ENCODE measurements at regions not wholly inside any gene's neighbourhood (a gene's known extent, or its start where the extent isn't known, plus 50 kb on each side); places are given as distances from the start of the nearest gene placed in this dataset.

DNA sequence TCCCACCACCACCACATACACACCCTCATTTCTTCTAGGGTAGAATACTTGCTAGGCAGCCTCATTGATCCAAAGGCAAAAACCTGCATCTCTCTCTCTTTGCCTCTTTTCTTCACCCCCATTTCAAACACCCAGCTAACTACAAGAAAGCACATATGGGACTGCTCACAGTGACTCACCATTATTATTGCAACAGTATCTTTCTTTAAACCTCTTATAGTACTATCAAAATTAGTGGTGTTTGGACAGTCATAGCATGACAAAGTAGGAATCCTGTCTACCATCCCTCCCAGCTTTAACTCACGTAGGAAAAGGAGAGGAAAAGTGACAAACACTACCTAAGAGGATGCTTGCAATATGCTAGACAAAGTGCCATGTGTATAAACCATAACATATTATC lies 422.5 kb upstream of the CRIM1 start:
- no peak overlapping the region for H3K4me3 ChIP-seq (ENCODE audit: control insufficient read depth, low read depth, low read length)
- DNase-seq (ENCODE audit: low read depth), result no peak
- TF ChIP-seq, protein P1, sequence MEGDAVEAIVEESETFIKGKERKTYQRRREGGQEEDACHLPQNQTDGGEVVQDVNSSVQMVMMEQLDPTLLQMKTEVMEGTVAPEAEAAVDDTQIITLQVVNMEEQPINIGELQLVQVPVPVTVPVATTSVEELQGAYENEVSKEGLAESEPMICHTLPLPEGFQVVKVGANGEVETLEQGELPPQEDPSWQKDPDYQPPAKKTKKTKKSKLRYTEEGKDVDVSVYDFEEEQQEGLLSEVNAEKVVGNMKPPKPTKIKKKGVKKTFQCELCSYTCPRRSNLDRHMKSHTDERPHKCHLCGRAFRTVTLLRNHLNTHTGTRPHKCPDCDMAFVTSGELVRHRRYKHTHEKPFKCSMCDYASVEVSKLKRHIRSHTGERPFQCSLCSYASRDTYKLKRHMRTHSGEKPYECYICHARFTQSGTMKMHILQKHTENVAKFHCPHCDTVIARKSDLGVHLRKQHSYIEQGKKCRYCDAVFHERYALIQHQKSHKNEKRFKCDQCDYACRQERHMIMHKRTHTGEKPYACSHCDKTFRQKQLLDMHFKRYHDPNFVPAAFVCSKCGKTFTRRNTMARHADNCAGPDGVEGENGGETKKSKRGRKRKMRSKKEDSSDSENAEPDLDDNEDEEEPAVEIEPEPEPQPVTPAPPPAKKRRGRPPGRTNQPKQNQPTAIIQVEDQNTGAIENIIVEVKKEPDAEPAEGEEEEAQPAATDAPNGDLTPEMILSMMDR (conservative IDR thresholded peaks at IDR 0.05; ENCODE audit: control insufficient read depth, insufficient read depth, low read depth, low read length), result no peak

DNA sequence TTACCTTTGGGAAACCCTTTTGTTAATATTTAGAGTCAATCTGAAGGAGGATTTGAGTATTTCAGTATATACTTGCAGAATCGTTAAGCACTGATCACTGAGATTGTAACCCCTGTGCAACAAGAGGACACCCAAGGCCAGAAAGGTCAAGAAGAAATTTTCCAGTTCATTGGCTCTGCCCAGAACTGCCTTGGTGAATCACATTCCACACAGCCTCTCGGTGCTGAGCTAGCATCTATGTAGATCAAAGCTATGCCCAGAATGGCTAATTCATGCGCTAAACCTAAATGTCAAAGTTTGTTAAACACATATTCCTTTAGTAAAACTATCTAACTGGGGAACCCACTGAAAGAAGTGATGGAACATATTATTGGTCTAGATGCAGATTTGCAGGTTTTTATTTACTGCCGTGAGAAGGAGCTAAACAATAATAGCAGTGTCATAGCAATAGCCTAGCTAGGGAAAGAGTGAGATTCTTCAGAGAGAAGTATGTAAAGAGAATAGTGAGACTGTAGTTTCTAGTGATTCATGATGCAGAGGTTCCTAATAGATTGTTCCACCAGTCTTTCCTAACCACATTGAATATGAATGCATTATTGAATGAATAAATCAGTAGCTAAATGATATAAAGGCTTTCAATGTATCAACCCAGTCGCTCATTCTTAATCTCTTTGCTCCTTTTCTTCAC lies 423.2 kb upstream of the CRIM1 start:
- H3K4me3 ChIP-seq (ENCODE audit: control insufficient read depth, low read depth, low read length), result no peak overlapping the region
- TF ChIP-seq, protein P1 (conservative IDR thresholded peaks at IDR 0.05; ENCODE audit: control insufficient read depth, insufficient read depth, low read depth, low read length), result no peak
- DNase-seq (ENCODE audit: low read depth), result no peak

DNA sequence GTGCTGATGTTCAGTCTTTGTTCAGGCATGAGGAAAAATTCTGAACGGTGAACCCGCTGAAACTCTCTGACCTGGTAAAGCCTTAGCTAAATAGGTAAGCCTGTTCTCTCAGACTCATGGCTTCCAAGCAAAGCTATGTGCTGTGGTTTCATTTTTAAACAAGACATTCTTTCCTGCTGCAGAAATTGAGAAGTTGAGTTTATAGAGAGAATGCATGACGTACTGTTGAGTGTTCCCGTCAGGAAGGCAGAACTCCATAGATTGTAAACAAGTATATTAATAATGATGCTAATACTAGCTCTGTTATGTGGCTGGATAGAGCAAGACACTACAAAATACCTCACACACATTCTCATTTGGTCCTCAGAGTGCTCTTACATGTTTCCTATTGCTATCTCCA lies 424.0 kb upstream of the CRIM1 start:
- no peak overlapping the region for H3K4me3 ChIP-seq (ENCODE audit: control insufficient read depth, low read depth, low read length)
- TF ChIP-seq, protein P1 (conservative IDR thresholded peaks at IDR 0.05; ENCODE audit: control insufficient read depth, insufficient read depth, low read depth, low read length), result no peak
- DNase-seq (ENCODE audit: low read depth), result no peak

DNA sequence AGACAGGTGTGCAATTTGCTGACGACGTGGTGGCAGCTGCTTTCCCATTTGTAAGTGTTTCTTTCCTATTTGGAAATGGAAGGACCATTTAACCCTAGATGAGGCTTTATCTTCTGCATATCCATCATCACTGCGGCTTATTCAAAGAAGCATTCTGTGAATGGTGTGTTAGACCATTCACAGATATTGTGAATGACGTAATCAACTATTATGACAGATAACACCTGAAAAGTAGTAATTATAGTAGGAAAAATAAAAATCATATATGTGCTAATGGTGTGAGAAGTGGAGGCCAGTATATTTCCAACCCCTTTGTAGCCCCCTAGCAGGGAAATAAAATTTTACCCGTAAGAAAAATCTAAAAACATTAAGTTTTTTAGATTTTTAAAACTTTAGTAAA lies 424.5 kb upstream of the CRIM1 start:
- H3K4me3 ChIP-seq (ENCODE audit: control insufficient read depth, low read depth, low read length), result no peak overlapping the region
- DNase-seq (ENCODE audit: low read depth), result no peak
- TF ChIP-seq, protein P1 (conservative IDR thresholded peaks at IDR 0.05; ENCODE audit: control insufficient read depth, insufficient read depth, low read depth, low read length), result no peak

DNA sequence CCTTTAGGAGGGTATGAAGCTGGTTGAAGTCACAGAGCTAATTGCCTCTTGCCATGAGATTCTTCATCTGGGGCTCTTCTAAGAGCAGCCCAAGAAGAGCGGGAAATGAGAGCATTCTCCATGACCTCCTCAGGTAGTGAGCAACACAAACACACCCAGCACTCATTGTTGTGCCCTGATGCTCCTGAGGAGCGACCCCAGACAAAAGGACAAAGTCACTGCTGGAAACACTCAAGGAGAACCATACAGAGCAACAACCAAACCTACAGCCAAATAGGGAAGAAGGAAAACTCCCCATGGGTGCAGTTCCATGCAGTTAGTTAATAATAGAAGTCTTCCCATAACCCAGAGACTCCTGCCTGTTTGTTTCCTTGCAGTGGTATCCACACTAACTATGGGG lies 426.0 kb upstream of the CRIM1 start:
- DNase-seq (ENCODE audit: low read depth), result no peak

DNA sequence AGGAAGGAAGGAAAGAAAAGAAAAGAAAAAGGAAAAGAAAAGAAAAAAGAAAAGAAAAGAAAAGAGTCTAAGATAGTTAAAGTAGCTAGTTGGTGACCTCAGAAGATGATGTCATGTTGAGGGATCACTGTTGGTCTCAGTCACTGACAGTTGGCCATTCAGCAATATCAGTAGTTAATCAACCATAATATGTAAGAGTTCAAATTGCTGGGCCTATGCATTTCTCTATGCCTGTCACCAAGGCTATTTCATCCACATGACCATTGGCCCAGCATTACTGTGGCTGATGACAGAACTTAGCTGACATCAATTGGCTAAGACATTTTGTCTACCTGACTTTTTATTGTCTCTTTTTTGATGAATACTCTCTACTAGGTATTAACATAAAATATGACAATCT lies 435.5 kb upstream of the CRIM1 start:
- H3K4me3 ChIP-seq (ENCODE audit: control insufficient read depth, low read depth, low read length), result no peak overlapping the region
- no peak for DNase-seq (ENCODE audit: low read depth)
- TF ChIP-seq, protein P1 (conservative IDR thresholded peaks at IDR 0.05; ENCODE audit: control insufficient read depth, insufficient read depth, low read depth, low read length), result no peak

More for the DNA sequence above, 426.0 kb upstream of the CRIM1 start:
- TF ChIP-seq, protein P1 (conservative IDR thresholded peaks at IDR 0.05; ENCODE audit: control insufficient read depth, insufficient read depth, low read depth, low read length), result no peak
- no peak overlapping the region for H3K4me3 ChIP-seq (ENCODE audit: control insufficient read depth, low read depth, low read length)

DNA sequence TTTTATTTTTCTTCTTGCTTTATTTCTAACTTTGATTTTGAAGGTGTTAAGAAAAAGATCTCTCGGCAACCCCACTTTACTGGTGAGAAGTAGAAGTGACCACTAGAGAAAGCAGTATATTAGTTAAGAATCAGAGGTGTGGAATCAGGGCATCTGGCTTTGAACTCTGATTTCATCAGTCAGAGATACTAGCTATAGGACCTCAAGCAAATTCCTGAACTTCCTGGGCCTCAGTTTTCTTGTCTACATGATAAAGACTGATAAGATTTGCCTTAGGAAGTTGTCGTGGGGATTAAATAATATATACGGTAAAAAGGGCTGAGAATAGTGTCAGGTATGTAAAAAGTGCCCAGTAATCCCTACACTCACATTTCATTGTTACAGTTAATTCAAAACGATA lies 440.3 kb upstream of the CRIM1 start:
- TF ChIP-seq, protein P1 (conservative IDR thresholded peaks at IDR 0.05; ENCODE audit: control insufficient read depth, insufficient read depth, low read depth, low read length), result no peak
- DNase-seq (ENCODE audit: low read depth), result no peak
- no peak overlapping the region for H3K4me3 ChIP-seq (ENCODE audit: control insufficient read depth, low read depth, low read length)
